Lower leg skin (tissue), 4 donors: ENCODE measurements at regions not wholly inside any gene's neighbourhood (a gene's known extent, or its start where the extent isn't known, plus 50 kb on each side); places are given as distances from the start of the nearest gene placed in this dataset.

ENCODE experiments used
- DNase-seq, 2 donors: peaks; one replicate each; pipeline ENCODE4 v3.0.0-alpha.2; 2019; ENCODE audit warnings: low spot score in 2 of 2
- H3K4me3 ChIP-seq: fragments of 200-600 bp; sonication (generic); 2 replicates; pipeline ENCODE4 v1.5.1; 2017; ENCODE audit warnings: mild to moderate bottlenecking, low read depth; ENCODE audit not compliant: poor library complexity, severe bottlenecking
- POLR2A ChIP-seq, 2 donors: fragments of 450-650 bp; IDR thresholded peaks; one replicate each; pipeline ENCODE4 v1.6.1; 2016 to 2017; ENCODE audit warnings: antibody characterized with exemption in 2 of 2, mild to moderate bottlenecking in 1 of 2, moderate library complexity in 1 of 2
- WGBS, 2 donors: methylation state at CpG; one replicate each; pipeline ENCODE4 v1.1.5; 2018; 5-methylcytosine and 5-hydroxymethylcytosine counted together
- intact Hi-C: fragments of 100-400 bp; cut with DNase I; formaldehyde crosslinking; loops from one replicate; pipeline ENCODE4 v1.15.0; 2023; ENCODE audit warnings: low total_unique reads
- TF ChIP-seq, protein P1 (sequence below), 3 donors: fragments of 450-650 bp; IDR thresholded peaks; one replicate each; pipeline ENCODE4 v1.5.1; 2016; ENCODE audit warnings: antibody characterized with exemption in 3 of 3, mild to moderate bottlenecking in 3 of 3, moderate library complexity in 2 of 3

DNA sequence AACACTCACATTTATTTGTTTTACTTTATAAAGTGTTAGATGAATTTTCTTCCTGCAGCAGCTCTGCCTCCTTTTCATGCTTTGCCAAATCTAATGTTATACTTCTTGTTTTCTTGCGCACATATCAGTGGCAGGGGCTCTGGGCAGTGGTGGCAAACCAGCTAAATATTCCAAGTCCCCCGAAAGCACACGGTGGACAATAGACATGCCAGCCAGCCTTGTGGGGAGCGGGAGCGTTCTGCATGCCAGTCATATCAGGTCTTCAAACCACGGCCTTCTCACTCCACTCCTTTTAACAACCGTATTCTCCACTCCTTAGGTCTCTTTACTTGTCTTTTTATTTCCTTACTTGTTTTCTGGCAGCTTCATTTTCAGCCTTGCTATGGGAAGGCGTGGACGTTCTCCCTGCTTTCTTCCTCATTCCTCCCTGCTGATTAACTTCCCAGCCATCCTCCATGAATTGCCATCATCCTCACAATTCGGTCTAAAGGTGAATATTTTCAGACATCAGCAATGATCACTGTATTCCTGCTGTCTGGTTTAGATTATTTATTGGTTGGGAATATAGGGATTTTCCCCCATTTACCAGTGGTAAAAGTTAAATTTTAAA lies 77.1 kb upstream of the WASF3 start:
- no peak overlapping the region for H3K4me3 ChIP-seq
- intact Hi-C loops: no loop called here
- TF ChIP-seq, protein P1, sequence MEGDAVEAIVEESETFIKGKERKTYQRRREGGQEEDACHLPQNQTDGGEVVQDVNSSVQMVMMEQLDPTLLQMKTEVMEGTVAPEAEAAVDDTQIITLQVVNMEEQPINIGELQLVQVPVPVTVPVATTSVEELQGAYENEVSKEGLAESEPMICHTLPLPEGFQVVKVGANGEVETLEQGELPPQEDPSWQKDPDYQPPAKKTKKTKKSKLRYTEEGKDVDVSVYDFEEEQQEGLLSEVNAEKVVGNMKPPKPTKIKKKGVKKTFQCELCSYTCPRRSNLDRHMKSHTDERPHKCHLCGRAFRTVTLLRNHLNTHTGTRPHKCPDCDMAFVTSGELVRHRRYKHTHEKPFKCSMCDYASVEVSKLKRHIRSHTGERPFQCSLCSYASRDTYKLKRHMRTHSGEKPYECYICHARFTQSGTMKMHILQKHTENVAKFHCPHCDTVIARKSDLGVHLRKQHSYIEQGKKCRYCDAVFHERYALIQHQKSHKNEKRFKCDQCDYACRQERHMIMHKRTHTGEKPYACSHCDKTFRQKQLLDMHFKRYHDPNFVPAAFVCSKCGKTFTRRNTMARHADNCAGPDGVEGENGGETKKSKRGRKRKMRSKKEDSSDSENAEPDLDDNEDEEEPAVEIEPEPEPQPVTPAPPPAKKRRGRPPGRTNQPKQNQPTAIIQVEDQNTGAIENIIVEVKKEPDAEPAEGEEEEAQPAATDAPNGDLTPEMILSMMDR (IDR thresholded peaks at IDR 0.05): no peak
- TF ChIP-seq POLR2A (IDR thresholded peaks at IDR 0.05): no peak
- 65 to 69% methylated on average over 10 of the region's 10 CpGs for WGBS, 2 donors
- DNase-seq: peak in 1 of 2 donors; percentile 64

DNA sequence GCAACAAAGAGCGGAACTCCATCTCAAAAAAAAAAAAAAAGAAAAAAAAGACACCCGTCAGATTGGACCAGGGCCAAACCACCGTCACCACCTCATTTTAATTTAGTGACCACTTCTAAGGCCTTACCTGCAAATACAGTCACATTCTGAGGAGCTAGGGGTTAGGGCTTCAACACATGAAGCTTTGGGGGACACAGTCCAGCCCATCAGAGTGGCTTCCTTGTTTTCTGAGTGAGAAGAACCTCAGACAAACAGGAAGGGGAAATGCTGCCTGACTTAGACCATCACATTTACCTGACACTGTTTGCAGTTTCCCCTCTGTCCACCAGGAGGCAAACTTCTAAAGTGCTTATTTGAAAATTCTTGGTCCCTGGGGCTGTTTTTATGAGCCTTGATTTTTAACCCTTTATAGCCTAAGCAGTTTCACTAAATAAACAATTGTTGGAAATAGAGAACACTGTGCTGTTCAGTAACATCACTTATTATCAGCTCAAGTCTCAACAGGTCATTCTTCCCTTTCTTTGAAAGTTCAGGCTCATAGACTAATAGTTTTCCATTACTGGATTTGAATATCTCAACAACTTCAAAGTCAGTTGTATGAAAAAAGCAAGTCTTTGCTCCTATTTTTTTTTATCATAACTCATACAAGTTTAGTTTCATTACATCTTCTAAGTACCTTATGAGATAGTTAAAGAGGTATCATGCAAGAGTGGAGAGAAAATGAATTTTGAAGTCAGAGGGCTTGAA lies 74.9 kb upstream of the WASF3 start:
- 6 to 21% methylated on average over 3 of the region's 3 CpGs for WGBS, 2 donors
- H3K4me3 ChIP-seq: no peak overlapping the region
- DNase-seq: peak; percentile 57 to 86
- intact Hi-C loops: no loop called here
- TF ChIP-seq, protein P1 (IDR thresholded peaks at IDR 0.05): peak in 1 of 3 donors; percentile 65
- no peak for TF ChIP-seq POLR2A (IDR thresholded peaks at IDR 0.05)

DNA sequence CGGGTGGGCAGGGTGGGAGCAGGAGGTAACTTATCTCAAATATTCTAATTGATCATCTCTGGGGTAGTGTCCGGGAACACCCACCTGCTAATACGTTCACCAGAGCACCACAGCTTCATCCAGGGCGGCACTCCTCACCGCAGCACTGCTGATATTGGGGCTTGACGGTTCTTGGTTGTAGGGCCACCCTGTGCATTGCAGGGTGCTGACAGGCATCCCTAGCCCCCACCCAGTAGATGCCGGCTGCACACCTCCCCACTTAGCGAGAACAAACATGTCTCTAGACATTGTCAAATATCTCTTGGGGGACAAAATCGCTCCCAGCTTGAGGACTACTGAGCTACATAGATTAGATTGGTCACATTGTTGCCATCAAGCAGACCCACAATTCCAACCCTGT lies 73.9 kb upstream of the WASF3 start:
- DNase-seq: peak in 1 of 2 donors; percentile 53
- TF ChIP-seq, protein P1 (IDR thresholded peaks at IDR 0.05): no peak
- no peak for TF ChIP-seq POLR2A (IDR thresholded peaks at IDR 0.05)
- no peak overlapping the region for H3K4me3 ChIP-seq
- intact Hi-C loops: no loop called here
- 74 to 86% methylated on average over 9 of the region's 9 CpGs for WGBS, 2 donors

DNA sequence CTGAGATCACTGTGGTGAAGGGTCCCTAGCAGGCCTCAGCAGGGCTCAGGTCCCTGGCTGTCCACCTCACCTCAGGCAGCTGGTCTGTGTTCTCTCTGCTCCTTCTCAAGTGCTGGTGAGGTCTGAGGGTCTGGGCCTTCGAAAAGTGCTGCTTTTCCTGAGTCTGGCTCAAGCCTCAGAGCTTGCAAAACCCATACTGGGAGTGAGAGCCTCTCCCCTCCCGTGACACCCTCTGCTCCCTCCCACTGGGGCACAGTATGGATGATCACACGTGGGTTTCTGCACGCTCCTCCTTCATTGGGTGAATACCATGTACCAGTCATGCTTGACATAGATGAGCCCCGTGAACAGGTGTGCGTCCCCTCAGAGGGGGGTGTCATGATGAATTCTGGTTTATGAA lies 73.3 kb upstream of the WASF3 start:
- H3K4me3 ChIP-seq: no peak overlapping the region
- TF ChIP-seq, protein P1 (IDR thresholded peaks at IDR 0.05): no peak
- TF ChIP-seq POLR2A (IDR thresholded peaks at IDR 0.05): no peak
- WGBS, 2 donors: 69 to 81% methylated on average over 6 of the region's 6 CpGs
- peak in 1 of 2 donors; percentile 72 for DNase-seq
- intact Hi-C loops: no loop called here

DNA sequence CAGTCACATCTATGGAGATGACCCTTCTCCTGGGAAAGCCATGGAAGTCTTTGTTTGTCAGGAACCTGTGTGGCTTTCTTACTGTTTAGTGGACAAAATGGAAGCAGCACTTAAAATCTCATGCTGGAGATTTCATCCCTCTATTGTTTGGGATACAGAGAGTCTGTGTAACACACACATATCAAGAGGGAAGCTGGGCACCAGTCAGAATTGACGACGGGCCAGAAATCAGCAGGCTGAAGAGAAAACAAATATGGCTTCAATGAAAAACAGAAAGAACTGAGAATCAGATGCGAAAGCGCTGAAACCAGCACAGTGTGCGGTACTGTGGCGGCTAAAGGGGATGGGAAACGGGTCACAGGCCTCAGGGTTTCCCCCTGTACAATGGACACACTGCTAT lies 72.2 kb upstream of the WASF3 start:
- intact Hi-C loops: loop anchor here (5.0 kb wide), 1 partner anchor 212 kb away; no protein-coding TSS in a partner anchor
- WGBS, 2 donors: 61 to 75% methylated on average over 7 of the region's 7 CpGs
- peak in 1 of 2 donors; percentile 79 for DNase-seq
- TF ChIP-seq, protein P1 (IDR thresholded peaks at IDR 0.05): no peak
- TF ChIP-seq POLR2A (IDR thresholded peaks at IDR 0.05): no peak
- H3K4me3 ChIP-seq: no peak overlapping the region
